ENCODE measurements at regions not wholly inside any gene's neighbourhood (a gene's known extent, or its start where the extent isn't known, plus 50 kb on each side); places are given as distances from the start of the nearest gene placed in this dataset.

DNA sequence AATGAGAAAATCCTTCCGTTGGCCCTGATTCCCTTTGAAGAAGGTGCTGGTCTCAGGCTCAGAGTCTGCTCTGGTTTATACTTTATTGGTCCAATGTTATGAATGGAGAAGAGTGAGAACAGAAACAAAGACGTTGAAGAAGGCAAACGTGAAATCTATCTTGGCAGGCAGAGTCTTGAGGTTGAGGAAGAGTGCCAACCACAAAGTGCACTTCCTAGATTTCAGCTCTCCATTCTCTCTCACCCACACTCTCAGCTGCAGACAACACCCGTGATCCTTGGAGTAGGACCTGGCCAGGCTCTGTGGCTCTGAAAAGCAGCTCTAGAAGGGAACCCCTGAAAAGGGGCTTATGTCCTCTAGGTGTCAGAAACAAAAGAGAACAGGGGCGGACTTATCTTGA is 128.9 kb upstream of the PLXNA4 start:
- peaks cover under 1% of the 10 kb centered on the region for H3K27me3 ChIP-seq (ENCODE audit: control insufficient read depth, extremely low read depth, insufficient read depth, low read length)
- H3K36me3 ChIP-seq (ENCODE audit: control insufficient read depth in 2 of 2, extremely low read depth in 1 of 2, insufficient read depth in 2 of 2, low read length in 2 of 2), result no peaks in the 10 kb centered on the region
- H3K9ac ChIP-seq (ENCODE audit: control insufficient read depth, extremely low read depth, insufficient read depth, low read length), result no peak overlapping the region

GRCh38 chr7:132703742-132704141 is 127.5 kb upstream of the PLXNA4 start:
- H3K9ac ChIP-seq (ENCODE audit: control insufficient read depth, extremely low read depth, insufficient read depth, low read length), result no peak overlapping the region
- H3K4me1 ChIP-seq (ENCODE audit: control insufficient read depth, extremely low read depth, insufficient read depth, low read length), result no peaks in the 10 kb centered on the region
- no peaks in the 10 kb centered on the region for H3K27me3 ChIP-seq (ENCODE audit: control insufficient read depth, extremely low read depth, insufficient read depth, low read length)
- no peaks in the 10 kb centered on the region for H3K9me3 ChIP-seq (ENCODE audit: control insufficient read depth, low read depth, low read length)
- TF ChIP-seq, protein P1, sequence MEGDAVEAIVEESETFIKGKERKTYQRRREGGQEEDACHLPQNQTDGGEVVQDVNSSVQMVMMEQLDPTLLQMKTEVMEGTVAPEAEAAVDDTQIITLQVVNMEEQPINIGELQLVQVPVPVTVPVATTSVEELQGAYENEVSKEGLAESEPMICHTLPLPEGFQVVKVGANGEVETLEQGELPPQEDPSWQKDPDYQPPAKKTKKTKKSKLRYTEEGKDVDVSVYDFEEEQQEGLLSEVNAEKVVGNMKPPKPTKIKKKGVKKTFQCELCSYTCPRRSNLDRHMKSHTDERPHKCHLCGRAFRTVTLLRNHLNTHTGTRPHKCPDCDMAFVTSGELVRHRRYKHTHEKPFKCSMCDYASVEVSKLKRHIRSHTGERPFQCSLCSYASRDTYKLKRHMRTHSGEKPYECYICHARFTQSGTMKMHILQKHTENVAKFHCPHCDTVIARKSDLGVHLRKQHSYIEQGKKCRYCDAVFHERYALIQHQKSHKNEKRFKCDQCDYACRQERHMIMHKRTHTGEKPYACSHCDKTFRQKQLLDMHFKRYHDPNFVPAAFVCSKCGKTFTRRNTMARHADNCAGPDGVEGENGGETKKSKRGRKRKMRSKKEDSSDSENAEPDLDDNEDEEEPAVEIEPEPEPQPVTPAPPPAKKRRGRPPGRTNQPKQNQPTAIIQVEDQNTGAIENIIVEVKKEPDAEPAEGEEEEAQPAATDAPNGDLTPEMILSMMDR (optimal IDR thresholded peaks at IDR 0.05 in 1 of 3, IDR thresholded peaks at IDR 0.05 in 1 of 3, conservative IDR thresholded peaks at IDR 0.05 in 1 of 3; ENCODE audit: extremely low read depth in 1 of 3, insufficient read depth in 2 of 3, low read length in 3 of 3), result no peak
- no peak for TF ChIP-seq EZH2 (IDR thresholded peaks at IDR 0.05; ENCODE audit: low read length)
- no peak overlapping the region for H3K4me3 ChIP-seq (ENCODE audit: control insufficient read depth in 2 of 3, extremely low read depth in 1 of 3, insufficient read depth in 2 of 3, low read depth in 1 of 3, low read length in 3 of 3)
- H3K4me2 ChIP-seq (ENCODE audit: control insufficient read depth, extremely low read depth, insufficient read depth, low read depth, low read length), result no peak overlapping the region
- no peak overlapping the region for H3K27ac ChIP-seq (ENCODE audit: control insufficient read depth, insufficient read depth, low read length)
- H2AFZ ChIP-seq (ENCODE audit: control insufficient read depth, low read length), result no peak overlapping the region
- no peaks in the 10 kb centered on the region for H3K9me1 ChIP-seq (ENCODE audit: control insufficient read depth, extremely low read depth, insufficient read depth, low read length)
- dilution Hi-C loops (cut with MboI; ENCODE audit: extremely low pct_ligation_motif_present, low sequenced_read_pairs), result no loop called here
- no peaks in the 10 kb centered on the region for H4K20me1 ChIP-seq (ENCODE audit: control insufficient read depth, extremely low read depth, insufficient read depth, low read length)
- H3K79me2 ChIP-seq (ENCODE audit: control insufficient read depth, insufficient read depth, low read length), result no peaks in the 10 kb centered on the region
- DNase-seq (ENCODE audit: low read depth, low spot score) (no peak), FAIRE-seq (no peak)
- H3K36me3 ChIP-seq (ENCODE audit: control insufficient read depth in 2 of 2, extremely low read depth in 1 of 2, insufficient read depth in 2 of 2, low read length in 2 of 2), result no peaks in the 10 kb centered on the region

More for the DNA sequence above, 128.9 kb upstream of the PLXNA4 start:
- Histone ChIP-seq H3K79me2 (ENCODE audit: control insufficient read depth, insufficient read depth, low read length) (no peaks in the 10 kb centered on the region), H3K4me1 (ENCODE audit: control insufficient read depth, extremely low read depth, insufficient read depth, low read length) (no peaks in the 10 kb centered on the region), H3K9me1 (ENCODE audit: control insufficient read depth, extremely low read depth, insufficient read depth, low read length) (no peaks in the 10 kb centered on the region), H3K9me3 (ENCODE audit: control insufficient read depth, low read depth, low read length) (no peaks in the 10 kb centered on the region), H3K4me2 (ENCODE audit: control insufficient read depth, extremely low read depth, insufficient read depth, low read depth, low read length) (no peak overlapping the region), H2AFZ (ENCODE audit: control insufficient read depth, low read length) (no peak overlapping the region), H3K27ac (ENCODE audit: control insufficient read depth, insufficient read depth, low read length) (no peak overlapping the region), H4K20me1 (ENCODE audit: control insufficient read depth, extremely low read depth, insufficient read depth, low read length) (no peaks in the 10 kb centered on the region), H3K4me3 (ENCODE audit: control insufficient read depth in 2 of 3, extremely low read depth in 1 of 3, insufficient read depth in 2 of 3, low read depth in 1 of 3, low read length in 3 of 3) (no peak overlapping the region)
- TF ChIP-seq, protein P1 (optimal IDR thresholded peaks at IDR 0.05 in 1 of 3, IDR thresholded peaks at IDR 0.05 in 1 of 3, conservative IDR thresholded peaks at IDR 0.05 in 1 of 3; ENCODE audit: extremely low read depth in 1 of 3, insufficient read depth in 2 of 3, low read length in 3 of 3), result no peak
- TF ChIP-seq EZH2 (IDR thresholded peaks at IDR 0.05; ENCODE audit: low read length), result no peak
- no peak for DNase-seq (ENCODE audit: low read depth, low spot score)
- dilution Hi-C loops (cut with MboI; ENCODE audit: extremely low pct_ligation_motif_present, low sequenced_read_pairs), result no loop called here
- no peak for FAIRE-seq

All from keratinocyte (primary cell).